Nephron (organoid): ENCODE measurements at regions not wholly inside any gene's neighbourhood (a gene's known extent, or its start where the extent isn't known, plus 50 kb on each side); places are given as distances from the start of the nearest gene placed in this dataset.

Source experiments
- H3K27ac Mint-ChIP-seq, 3 experiments: 2 replicates each; pipeline ENCODE4 v1.8.0; 2020; ENCODE audit warnings: mixed read lengths in 3 of 3, mild to moderate bottlenecking in 2 of 3, moderate library complexity in 1 of 3
- H3K27me3 Mint-ChIP-seq: 2 replicates; pipeline ENCODE4 v1.8.0; 2021; ENCODE audit warnings: low read depth, mild to moderate bottlenecking, moderate library complexity, mixed read lengths
- H3K36me3 Mint-ChIP-seq: 2 replicates; pipeline ENCODE4 v1.8.0; 2020; ENCODE audit warnings: low read depth, mixed read lengths
- H3K4me1 Mint-ChIP-seq: 2 replicates; pipeline ENCODE4 v1.8.0; 2020; ENCODE audit warnings: mixed read lengths
- H3K4me3 Mint-ChIP-seq, 3 experiments: 2 replicates each; pipeline ENCODE4 v1.8.0; 2020; ENCODE audit warnings: mild to moderate bottlenecking in 3 of 3, mixed read lengths in 3 of 3, moderate library complexity in 2 of 3
- H3K9me3 Mint-ChIP-seq: 2 replicates; pipeline ENCODE4 v1.8.0; 2020; ENCODE audit warnings: mixed read lengths
- TF ChIP-seq, protein P1 (sequence below), 3 experiments: fragments of 200-600 bp; sonication (generic); IDR thresholded peaks; one replicate each; pipeline ENCODE4 v1.5.0; 2021; ENCODE audit warnings: antibody characterized with exemption in 3 of 3; ENCODE audit not compliant: unreplicated experiment in 3 of 3

DNA sequence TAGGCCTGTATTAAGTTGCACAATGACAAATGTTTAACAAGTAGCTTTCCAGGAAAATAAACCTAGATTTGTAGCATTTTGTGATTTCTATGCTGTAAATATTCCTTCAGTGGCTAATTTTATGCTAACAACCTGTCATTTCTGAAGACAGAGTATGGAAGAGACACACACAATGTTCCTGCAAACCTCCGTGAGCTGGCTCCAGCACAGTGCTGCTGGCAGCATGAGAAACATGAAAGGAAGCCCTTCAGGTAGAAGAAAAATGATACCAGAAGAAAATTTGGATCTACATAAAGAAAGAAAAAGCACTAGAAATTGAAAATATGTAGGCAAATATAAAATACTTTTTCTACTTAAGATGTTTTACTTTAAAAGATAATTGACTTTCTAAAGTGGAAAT, 69.5 kb upstream of the CTTNBP2 start:
- Mint-ChIP-seq H3K4me3 (no peak overlapping the region), H3K36me3 (peaks cover 4% of the 10 kb centered on the region), H3K9me3 (peaks cover 5% of the 10 kb centered on the region), H3K27me3 (no peaks in the 10 kb centered on the region), H3K4me1 (peaks cover 14% of the 10 kb centered on the region), H3K27ac (no peak overlapping the region)
- TF ChIP-seq, protein P1, sequence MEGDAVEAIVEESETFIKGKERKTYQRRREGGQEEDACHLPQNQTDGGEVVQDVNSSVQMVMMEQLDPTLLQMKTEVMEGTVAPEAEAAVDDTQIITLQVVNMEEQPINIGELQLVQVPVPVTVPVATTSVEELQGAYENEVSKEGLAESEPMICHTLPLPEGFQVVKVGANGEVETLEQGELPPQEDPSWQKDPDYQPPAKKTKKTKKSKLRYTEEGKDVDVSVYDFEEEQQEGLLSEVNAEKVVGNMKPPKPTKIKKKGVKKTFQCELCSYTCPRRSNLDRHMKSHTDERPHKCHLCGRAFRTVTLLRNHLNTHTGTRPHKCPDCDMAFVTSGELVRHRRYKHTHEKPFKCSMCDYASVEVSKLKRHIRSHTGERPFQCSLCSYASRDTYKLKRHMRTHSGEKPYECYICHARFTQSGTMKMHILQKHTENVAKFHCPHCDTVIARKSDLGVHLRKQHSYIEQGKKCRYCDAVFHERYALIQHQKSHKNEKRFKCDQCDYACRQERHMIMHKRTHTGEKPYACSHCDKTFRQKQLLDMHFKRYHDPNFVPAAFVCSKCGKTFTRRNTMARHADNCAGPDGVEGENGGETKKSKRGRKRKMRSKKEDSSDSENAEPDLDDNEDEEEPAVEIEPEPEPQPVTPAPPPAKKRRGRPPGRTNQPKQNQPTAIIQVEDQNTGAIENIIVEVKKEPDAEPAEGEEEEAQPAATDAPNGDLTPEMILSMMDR (IDR thresholded peaks at IDR 0.05; ENCODE audit: unreplicated experiment in 3 of 3): no peak

DNA sequence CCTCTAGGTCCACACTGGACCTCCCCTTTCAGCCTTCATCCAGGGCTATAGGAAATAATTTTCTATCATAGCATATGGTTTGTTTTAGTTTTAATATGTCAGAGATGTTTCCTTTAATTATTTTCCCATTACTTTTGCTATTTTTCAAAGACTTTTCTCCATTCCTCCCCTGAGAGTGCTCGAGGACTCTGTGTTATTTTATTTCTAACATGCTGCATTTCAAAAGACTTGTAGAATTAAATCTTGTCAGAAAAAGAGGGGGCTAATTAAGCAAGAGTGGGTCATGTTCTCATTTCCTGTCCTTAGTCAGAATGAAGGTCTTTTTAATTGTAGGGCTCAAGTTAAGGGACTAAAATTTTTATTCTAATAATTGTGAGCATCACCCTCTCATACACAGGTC, 71.6 kb upstream of the CTTNBP2 start:
- TF ChIP-seq, protein P1 (IDR thresholded peaks at IDR 0.05; ENCODE audit: unreplicated experiment in 3 of 3): no peak
- Mint-ChIP-seq H3K27ac (peak overlapping the region in 2 of 3 experiments; percentile 15 to 40), H3K36me3 (peaks cover 4% of the 10 kb centered on the region), H3K9me3 (peaks cover 5% of the 10 kb centered on the region), H3K4me3 (no peak overlapping the region), H3K4me1 (peaks cover 14% of the 10 kb centered on the region), H3K27me3 (no peaks in the 10 kb centered on the region)

DNA sequence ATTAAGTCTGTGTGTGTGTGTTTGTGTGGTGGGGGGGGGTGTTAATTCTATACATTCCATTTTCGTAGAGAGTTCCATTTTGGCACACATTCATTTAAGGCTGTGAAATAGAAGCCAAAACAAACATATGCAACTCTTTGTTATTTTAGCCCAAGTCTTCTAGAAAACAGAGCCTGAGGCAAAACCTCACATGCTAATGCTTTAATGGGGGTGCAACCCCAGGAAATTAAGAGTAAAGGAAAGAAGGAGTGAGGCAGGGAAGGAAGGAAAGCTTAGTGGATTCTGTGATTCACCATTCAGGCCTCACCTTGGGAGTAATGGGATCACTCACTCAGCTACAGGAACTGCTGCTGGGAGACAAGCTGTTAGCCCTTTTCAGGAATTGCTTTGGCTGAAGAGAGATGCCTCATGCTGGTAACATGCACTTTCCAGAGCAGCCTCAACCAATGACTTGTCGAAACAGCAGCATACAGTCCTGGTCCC, 73.0 kb upstream of the CTTNBP2 start:
- Mint-ChIP-seq H3K9me3 (peaks cover 5% of the 10 kb centered on the region), H3K27me3 (no peaks in the 10 kb centered on the region), H3K27ac (peak overlapping the region; percentile 6 to 40 (median 15)), H3K4me3 (no peak overlapping the region), H3K36me3 (no peaks in the 10 kb centered on the region), H3K4me1 (peaks cover 16% of the 10 kb centered on the region)
- TF ChIP-seq, protein P1 (IDR thresholded peaks at IDR 0.05; ENCODE audit: unreplicated experiment in 3 of 3): no peak

DNA sequence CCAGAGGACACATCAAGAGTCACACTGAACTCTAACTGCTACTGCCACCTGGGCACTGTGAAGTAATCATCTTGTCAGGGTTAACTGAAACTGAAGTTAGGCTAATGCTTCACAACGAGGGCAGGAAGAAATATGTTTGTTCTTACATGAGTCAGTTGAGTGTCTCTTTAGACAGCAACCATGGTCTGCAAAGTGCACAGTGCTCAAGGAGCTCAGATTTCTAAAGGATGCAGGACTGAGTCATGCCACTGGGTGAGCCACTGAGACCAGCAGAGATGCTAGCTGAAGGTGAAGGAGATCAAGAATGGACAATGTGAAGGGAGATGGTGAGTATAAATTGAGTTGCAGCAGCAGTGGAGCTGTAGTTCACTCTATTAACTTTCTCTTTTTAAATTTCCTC, 76.0 kb upstream of the CTTNBP2 start:
- H3K4me3 Mint-ChIP-seq: no peak overlapping the region
- TF ChIP-seq, protein P1 (IDR thresholded peaks at IDR 0.05; ENCODE audit: unreplicated experiment in 3 of 3): no peak

DNA sequence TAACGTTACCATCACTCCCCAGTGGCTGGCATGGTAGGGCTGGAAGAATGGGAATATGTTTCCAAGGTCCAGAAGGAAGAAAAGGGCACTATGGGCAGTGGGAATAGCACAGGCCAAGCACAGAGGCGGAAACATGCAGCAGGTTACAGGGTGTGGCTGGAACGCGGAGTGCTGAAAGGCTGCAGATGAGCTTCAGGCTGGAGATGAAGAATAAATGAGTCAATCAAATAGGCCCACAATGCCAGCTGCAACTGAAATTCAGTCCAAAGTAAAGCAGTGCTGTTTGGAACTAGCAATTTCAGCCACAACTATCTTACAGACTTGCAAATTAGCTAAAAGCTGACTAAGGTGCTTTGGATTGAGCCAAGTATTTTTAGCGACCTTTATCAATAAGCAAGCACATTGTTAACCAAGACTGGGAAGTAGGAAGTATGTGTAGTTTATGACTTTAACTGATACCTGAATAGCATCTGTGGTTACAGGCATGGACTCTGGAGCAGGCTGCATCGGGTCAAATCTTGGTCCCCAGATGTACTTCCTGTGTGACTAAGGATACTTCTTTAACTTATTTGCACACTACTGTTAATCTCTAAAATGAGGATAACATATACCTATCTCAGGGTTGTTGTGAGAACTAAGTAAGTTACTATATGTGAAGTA, 77.5 kb upstream of the CTTNBP2 start:
- Mint-ChIP-seq H3K27ac (no peak overlapping the region), H3K36me3 (peaks cover 3% of the 10 kb centered on the region), H3K4me3 (no peak overlapping the region), H3K4me1 (peaks cover 16% of the 10 kb centered on the region), H3K9me3 (no peaks in the 10 kb centered on the region), H3K27me3 (no peaks in the 10 kb centered on the region)
- TF ChIP-seq, protein P1 (IDR thresholded peaks at IDR 0.05; ENCODE audit: unreplicated experiment in 3 of 3): no peak

More for the DNA sequence above, 76.0 kb upstream of the CTTNBP2 start:
- Mint-ChIP-seq H3K4me1 (peaks cover 25% of the 10 kb centered on the region), H3K9me3 (no peaks in the 10 kb centered on the region), H3K27ac (no peak overlapping the region), H3K27me3 (no peaks in the 10 kb centered on the region), H3K36me3 (peaks cover 3% of the 10 kb centered on the region)

DNA sequence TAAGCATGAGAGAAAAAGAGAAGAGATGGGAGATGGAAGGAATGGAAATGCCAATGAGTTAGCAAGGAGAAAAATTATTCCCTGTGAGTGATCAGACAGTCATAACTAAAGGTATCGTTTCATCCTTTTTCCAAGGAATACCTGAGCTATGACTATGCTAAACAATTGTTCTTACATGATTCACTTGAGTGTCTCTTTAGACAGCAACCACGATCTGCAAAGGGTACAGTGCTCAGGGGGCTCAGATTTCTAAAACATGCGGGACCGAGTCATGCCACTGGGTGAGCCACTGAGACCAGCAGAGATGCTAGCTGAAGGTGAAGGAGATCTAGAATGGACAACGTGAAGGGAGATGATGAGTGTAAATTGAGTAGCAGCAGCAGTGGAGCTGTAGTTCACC, 78.0 kb upstream of the CTTNBP2 start:
- H3K4me3 Mint-ChIP-seq: no peak overlapping the region
- no peaks in the 10 kb centered on the region for H3K9me3 Mint-ChIP-seq
- H3K4me1 Mint-ChIP-seq: peaks cover 11% of the 10 kb centered on the region

More for the DNA sequence above, 78.0 kb upstream of the CTTNBP2 start:
- TF ChIP-seq, protein P1 (IDR thresholded peaks at IDR 0.05; ENCODE audit: unreplicated experiment in 3 of 3): no peak
- no peaks in the 10 kb centered on the region for H3K27me3 Mint-ChIP-seq
- peaks cover 3% of the 10 kb centered on the region for H3K36me3 Mint-ChIP-seq
- no peak overlapping the region for H3K27ac Mint-ChIP-seq
